ENCODE measurements at regions not wholly inside any gene's neighbourhood (a gene's known extent, or its start where the extent isn't known, plus 50 kb on each side); places are given as distances from the start of the nearest gene placed in this dataset.

- no peak for DNase-seq
Measured at GRCh38 chr2:76314271-76315020, 603.7 kb upstream of the GCFC2 start.

- no peak for DNase-seq
Measured at GRCh38 chr2:76312236-76312635, 601.5 kb upstream of the GCFC2 start.

GRCh38 chr2:76311728-76312127 is 601.0 kb upstream of the GCFC2 start:
- no peak for DNase-seq

GRCh38 chr2:76310894-76311633 is 600.3 kb upstream of the GCFC2 start:
- DNase-seq, result no peak

- DNase-seq, result no peak
Measured at GRCh38 chr2:76307495-76307894, 596.8 kb upstream of the GCFC2 start.

GRCh38 chr2:76298041-76298440 is 587.3 kb upstream of the GCFC2 start:
- DNase-seq, result no peak

- no peak for DNase-seq
Measured at GRCh38 chr2:76296438-76296837, 585.7 kb upstream of the GCFC2 start.

GRCh38 chr2:76295762-76296161 is 585.0 kb upstream of the GCFC2 start:
- no peak for DNase-seq

- no peak for DNase-seq
Measured at GRCh38 chr2:76288598-76288997, 577.9 kb upstream of the GCFC2 start.

- DNase-seq, result no peak
Measured at GRCh38 chr2:76288146-76288545, 577.4 kb upstream of the GCFC2 start.

- no peak for DNase-seq
Measured at GRCh38 chr2:76283350-76283749, 572.6 kb upstream of the GCFC2 start.

- DNase-seq, result no peak
Measured at GRCh38 chr2:76281156-76281841, 570.6 kb upstream of the GCFC2 start.

- DNase-seq, result no peak
Measured at GRCh38 chr2:76280686-76281085, 570.0 kb upstream of the GCFC2 start.

- no peak for DNase-seq
Measured at GRCh38 chr2:76279142-76279541, 568.4 kb upstream of the GCFC2 start.

- DNase-seq, result no peak
Measured at GRCh38 chr2:76275788-76276187, 565.1 kb upstream of the GCFC2 start.

GRCh38 chr2:76274676-76275075 is 564.0 kb upstream of the GCFC2 start:
- no peak for DNase-seq

GRCh38 chr2:76274160-76274559 is 563.4 kb upstream of the GCFC2 start:
- DNase-seq, result no peak

GRCh38 chr2:76270096-76270710 is 559.5 kb upstream of the GCFC2 start:
- no peak for DNase-seq

- no peak for DNase-seq
Measured at GRCh38 chr2:76268902-76269620, 558.3 kb upstream of the GCFC2 start.

GRCh38 chr2:76268484-76268883 is 557.8 kb upstream of the GCFC2 start:
- no peak for DNase-seq

GRCh38 chr2:76257802-76258201 is 547.1 kb upstream of the GCFC2 start:
- DNase-seq, result no peak

GRCh38 chr2:76256458-76257088 is 545.9 kb upstream of the GCFC2 start:
- no peak for DNase-seq
